ENCODE measurements at regions not wholly inside any gene's neighbourhood (a gene's known extent, or its start where the extent isn't known, plus 50 kb on each side); places are given as distances from the start of the nearest gene placed in this dataset.

GRCh38 chr12:58819345-58819744, 101.0 kb downstream of the LRIG3 start:
- H3K9me3 Mint-ChIP-seq = peaks cover 7% of the 10 kb centered on the region
- H3K4me3 Mint-ChIP-seq = no peak overlapping the region
- H3K27me3 Mint-ChIP-seq = peaks cover 3% of the 10 kb centered on the region
- H3K27ac Mint-ChIP-seq = no peak overlapping the region
- H3K4me1 Mint-ChIP-seq = no peaks in the 10 kb centered on the region
- H3K36me3 Mint-ChIP-seq = no peaks in the 10 kb centered on the region

GRCh38 chr12:58819985-58820384, 100.3 kb downstream of the LRIG3 start:
- Mint-ChIP-seq H3K4me3 (no peak overlapping the region), H3K4me1 (no peaks in the 10 kb centered on the region), H3K27ac (no peak overlapping the region), H3K36me3 (no peaks in the 10 kb centered on the region), H3K9me3 (peaks cover 11% of the 10 kb centered on the region), H3K27me3 (peaks cover 3% of the 10 kb centered on the region)

Measured in activated naive CD4-positive, alpha-beta T cell treated with anti-CD3 and anti-CD28 coated beads, Interleukin-2, amount 50 U/mL, for 24 hours (primary cell).